Islet precursor cell (in vitro differentiated cells): ENCODE measurements at regions not wholly inside any gene's neighbourhood (a gene's known extent, or its start where the extent isn't known, plus 50 kb on each side); places are given as distances from the start of the nearest gene placed in this dataset.
A peak's percentile ranks its signal among the peaks of the same experiment; 100 is the strongest.
"Not testable (repeated sequence)": the region's sequence is repeated elsewhere in the genome, so short reads cannot be mapped to it uniquely, and the experiment has no call there.

Experiments used
- DNase-seq: peaks from one replicate; pipeline ENCODE4 v3.0.0-alpha.2; 2018

GRCh38 chr17:20851591-20852238, 191.1 kb downstream of the USP22 start:
- peak; percentile 82 for DNase-seq

DNA sequence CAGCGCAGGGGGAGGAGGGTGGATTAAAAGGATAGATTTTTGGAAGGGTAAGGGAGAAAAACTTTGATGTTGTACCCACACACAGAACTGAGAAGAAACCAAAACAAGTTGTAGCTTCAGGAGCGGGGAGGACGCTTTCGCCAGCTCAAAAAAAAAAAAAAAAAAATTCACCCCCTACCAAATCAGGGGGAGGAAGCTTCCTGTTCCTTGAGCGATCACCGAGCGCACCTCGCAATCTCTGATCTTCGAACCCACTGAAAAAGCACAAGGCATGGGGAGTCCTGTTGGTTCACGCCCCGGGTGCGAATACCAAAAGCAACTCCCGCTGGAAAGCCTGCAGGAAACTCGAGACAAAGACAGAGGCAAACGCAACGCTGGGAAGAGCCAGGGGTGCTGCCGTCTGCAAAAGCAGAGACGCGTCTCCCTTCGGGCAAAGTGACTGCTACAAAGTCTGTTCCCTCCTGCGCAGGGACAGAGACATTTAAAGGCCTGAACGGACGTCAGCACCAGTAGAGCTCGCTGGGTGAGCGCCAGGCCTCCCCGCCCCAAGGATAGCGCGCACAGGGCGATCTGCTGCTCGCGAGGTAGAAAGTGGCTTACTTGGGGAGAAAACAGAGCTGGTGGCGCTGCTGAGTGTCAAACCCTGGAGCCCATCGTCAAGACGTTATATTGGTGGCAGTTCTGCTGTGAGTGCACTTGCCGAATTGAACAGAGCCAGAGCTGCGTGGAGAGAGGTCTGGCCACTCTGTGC, 190.4 kb downstream of the USP22 start:
- peak; percentile 96 for DNase-seq

- no peak for DNase-seq
Measured at GRCh38 chr17:20852990-20853370, 189.8 kb downstream of the USP22 start.

DNA sequence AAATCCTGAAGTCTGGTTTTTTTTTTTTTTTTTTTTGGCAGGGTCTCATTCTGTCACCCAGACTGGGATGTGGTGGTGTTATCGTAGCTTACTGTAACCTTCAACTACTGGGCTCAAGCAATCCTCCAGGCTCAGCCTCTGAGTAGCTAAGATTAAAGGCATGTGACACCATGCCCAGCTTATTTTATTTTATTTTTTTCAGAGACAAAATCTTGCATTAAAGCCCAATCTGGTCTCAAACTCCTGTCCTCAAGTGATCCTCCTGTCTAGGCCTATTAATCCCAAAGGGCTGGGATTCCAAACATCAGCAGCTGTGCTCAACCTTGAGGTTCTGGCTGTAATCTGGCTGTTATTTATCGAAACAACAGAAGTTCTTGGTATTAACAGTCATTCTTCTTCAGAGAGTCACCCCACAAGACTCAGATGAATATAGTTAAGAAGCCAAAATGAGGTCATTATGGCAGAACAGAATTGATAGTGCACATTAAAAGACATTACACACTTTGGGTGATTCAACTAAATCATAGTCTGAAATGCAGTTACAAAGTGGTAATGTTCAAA, 186.8 kb downstream of the USP22 start:
- DNase-seq, result not testable (repeated sequence)

DNA sequence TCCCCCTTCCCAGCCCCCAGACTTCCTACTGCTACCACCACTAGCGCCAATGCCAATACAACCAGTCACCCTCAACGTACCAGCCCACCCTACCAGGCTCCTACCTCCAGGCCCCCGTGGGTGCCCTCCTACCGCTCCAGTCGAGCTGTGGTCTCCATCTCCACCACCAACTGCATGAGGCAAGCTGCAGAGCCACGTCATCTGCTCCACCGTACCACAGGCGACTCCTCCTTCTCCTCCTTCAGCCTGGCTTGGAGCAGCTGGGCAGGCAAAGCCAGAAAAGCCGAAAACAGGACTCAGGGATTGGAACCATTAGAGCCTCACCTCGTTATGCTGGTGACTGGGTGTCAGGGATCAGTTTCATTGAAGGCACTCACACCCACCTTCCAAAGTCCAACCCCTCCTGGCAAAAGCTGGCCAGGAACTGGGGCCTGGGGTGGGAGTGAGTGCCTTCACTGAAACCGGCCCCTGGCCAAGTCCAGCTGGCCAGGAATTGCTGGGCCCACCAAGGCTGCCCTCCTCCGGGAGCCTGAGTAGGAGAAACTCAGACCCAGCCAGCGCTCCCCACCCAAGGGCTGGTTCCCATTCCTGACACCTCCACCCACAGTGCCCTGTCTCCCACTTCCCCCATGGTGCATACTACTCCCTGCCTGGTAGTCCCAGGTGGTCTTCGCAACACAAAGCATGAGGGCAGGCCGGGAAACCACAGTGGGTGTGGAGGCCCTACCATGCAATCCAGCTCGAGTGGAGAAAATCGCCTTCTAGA, 176.2 kb downstream of the USP22 start:
- not testable (repeated sequence) for DNase-seq

DNA sequence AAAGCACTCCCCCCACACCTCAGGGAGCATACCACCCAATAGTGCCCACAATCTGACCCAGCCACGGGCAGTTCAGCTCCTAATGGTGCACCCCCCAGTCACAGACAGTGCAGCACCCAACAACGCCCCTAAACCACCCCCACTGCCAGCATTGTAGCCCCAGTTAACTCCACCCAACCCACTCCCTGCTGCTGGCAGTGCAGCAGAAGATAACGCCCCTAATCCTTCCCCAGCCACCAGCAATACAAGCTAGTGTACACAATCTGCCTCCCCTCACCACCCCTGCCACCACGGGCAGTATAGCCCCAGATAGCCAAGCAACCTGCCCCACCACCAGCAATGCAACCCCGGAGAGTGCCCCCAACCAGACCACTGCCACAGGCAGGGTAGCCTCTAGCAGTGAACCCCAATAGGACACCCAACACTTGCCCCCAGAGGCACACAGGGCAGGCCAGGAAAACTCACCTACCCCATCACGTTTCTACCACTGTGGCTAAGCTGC, 175.3 kb downstream of the USP22 start:
- not testable (repeated sequence) for DNase-seq

DNA sequence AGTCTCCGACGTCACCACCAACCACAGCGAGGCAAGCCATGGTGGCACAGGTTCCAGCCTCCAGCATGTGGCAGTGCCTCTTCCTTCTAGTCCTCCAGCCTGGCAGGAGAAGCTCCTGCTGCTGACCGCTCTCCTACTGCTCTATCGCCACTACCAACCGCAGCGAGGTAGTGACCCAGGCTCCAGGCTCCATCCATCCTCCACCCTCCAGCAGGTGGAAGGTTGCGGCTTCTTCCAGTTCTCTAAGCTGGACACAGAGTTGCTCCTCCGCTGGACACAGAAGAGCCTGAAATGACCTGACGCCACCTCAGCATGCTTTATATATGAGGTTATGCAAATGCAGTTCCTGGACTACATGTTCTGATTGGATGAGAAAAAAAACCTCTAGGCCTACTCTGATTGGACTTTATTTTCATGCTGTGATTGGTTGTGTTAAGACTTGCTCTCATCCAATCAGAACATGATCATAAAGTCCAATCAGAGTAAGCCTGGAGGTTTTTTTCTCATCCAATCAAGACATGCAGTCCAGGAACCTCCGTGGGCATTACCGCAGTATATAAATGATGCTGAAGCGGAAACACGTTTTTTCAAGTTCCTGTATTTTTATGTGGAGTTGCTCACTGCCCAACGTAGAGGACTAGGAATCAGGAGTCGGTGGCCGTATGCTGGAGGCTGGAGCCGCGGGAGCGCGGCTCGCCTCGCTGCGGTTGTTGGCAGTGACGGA, 174.7 kb downstream of the USP22 start:
- DNase-seq, result peak; percentile 87

DNA sequence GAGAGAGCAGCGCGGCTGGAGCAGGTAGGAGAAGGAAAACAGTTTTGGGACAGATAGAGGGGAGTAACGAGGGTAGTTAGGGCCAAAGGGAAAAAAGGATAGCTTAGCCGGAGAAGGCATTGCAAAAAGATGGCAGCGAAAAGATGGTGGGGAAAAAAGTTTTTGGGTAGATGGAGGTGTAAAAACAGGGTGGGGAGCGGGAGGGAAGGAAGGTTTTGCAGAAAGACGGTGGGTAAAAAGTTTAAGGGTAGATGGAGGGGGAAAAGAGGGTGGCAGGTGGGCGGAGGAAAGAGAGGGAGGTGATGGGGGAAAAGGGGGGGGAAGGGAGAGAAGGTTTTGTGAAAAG, 174.2 kb downstream of the USP22 start:
- DNase-seq, result not testable (repeated sequence)

GRCh38 chr17:20873173-20873572, 169.6 kb downstream of the USP22 start:
- DNase-seq, result not testable (repeated sequence)

DNA sequence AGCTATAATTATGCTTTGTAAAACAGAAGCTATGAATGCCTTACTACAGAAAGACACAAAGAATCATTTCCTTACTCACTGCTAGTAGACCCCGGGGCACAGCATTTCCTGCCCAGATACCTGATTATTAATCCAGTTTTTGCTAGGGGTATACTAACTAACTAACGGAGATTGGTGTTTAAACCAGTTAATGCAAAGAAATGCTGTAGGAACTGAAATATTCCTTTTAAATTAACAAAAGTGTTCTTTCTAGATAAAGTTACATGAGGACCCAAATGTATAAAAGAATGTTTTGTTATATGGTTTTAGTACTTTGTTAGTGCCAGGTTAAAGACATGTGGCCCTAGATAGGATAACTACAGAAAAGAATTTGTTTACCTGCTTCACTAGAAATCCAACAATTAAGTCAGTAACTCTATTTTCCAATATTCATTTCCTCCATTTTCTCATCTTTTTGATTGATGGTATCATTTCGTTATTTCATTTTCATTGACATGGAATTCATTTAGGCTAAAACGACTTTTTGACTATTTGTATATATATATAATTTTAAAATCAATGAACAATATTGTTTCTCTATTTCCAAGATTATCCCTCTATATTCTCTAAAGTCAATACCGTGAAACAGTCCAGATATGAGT, 169.0 kb downstream of the USP22 start:
- not testable (repeated sequence) for DNase-seq

- DNase-seq, result not testable (repeated sequence)
Measured at GRCh38 chr17:20877384-20877783, 165.4 kb downstream of the USP22 start.

GRCh38 chr17:20890338-20890737, 152.5 kb downstream of the USP22 start:
- DNase-seq, result no peak

GRCh38 chr17:20895426-20895825, 147.4 kb downstream of the USP22 start:
- DNase-seq, result not testable (repeated sequence)

DNA sequence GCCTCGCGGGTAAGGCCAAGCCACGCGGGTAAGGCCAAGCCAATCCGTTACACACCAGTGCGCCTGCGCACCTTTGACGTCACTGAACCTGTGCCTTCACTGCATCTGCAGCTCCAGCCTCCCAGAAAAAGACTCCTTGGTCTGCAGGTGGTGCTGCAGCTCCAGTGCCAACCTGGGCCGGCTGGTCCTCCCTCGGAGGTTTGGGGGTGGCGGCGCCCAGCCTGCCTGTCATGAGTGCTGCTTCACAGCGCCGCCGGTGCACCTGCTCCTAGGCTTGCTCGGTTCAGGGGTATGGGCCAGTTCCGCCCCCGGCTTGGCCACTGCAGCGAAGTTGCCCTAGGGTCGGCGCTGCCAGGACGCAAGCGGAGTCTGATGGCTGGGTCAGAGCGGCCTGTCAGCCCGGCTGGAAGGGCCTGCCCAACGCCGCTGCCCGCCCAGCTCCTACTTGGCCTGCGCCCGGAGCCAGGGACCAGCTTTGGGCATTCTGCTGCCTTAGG, 146.6 kb downstream of the USP22 start:
- DNase-seq, result no peak

DNA sequence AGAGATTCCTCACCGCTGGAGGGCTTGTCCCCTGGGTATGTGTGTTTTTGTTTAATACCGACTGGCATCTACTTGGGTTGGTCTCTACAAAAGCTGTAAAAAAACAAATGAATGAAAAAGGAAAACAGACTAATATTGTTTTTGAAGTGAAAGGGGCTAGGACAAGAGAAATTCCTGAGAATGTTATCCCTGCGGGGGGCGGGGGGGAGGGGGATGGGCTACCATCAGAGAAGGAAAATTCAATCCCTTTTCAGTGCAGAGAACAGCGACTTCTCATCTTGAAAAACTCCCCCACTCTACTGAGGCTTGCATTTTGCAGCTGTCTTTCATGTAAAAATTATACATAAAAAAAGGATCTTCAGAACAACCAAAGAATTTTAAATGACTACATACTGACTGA, 144.1 kb downstream of the USP22 start:
- not testable (repeated sequence) for DNase-seq

DNA sequence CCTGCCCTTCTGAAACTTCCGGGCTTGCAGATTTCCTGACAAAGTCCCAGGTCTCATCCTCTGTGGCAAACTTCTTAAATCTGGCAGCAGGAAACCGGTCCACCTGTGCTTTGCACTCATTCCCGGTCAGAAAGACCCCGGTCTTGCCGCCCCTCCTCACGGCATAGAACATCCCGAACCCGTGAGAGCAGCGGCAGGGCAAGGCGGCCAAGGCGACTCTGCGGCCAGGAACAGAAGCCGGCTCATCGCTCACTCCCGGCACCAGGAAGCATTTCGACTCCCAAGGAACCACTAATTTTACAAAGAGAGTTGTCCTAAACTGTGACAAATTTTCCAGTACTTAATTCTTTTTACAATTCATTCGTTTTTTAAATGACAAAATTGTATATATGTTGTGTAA, 140.3 kb downstream of the USP22 start:
- DNase-seq, result not testable (repeated sequence)

GRCh38 chr17:20903549-20903948, 139.3 kb downstream of the USP22 start:
- not testable (repeated sequence) for DNase-seq

DNA sequence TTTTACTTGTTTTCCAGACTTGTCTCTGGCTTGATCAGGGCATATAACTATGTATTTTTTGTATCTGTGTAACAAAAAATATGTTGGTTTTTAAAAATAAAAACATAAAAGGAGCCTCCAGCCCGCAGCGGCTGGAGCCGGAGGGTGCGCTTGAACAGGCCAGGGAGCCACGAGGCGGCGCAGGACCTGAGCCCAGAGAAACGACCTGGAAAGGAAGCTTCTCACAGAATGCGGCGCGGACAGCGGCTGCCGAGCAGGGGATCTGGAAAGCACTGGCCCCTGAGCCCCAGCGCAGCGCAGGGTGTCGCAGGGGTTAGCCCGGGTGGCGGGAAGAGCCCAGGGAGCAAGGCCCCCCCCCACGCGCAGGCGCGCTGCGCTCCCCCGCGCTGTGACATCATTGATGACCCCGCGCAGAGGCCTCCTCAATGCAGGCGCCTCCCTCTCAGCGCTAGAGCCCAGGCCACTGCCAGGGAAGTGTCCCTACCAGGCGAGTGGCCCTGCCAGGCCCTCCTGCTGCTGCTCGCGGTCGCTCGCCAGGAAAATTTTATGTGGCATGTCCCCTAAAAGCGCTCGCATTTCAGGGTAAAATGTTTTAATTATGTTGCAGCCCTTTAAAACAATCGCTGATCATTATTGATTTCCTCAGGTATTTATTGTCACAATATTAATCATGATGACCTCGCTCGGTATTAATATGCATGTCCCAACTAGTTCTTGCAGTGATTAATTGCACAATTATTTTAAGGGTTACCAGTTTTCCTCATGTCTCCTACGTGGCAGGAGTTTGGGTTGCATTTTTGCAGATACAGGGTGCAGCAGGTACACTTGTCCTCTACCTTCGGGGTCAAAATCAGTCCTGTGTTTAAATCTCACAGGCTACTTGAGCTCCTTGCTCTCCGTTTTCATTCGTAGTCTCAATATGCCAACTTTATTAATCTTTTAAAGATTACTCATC, 134.2 kb downstream of the USP22 start:
- peak; percentile 99 for DNase-seq

DNA sequence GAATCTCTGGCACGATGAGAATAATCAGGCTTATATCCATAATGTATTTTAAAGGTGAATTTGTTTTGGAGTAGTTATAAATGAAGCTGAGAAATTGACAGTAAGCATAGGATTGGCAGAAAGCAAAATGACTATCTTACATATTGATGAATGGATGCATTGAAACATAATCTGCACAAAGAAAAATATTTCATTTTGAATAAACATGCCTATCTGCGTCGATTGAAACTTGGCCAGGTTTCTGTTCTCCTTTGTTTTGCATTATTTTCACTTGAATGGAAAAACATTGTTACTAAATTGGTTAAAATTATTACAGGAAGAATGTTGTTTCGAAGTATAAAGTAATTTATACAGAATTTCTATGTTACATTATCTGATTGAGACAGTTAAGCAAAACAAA, 128.2 kb downstream of the USP22 start:
- no peak for DNase-seq

DNA sequence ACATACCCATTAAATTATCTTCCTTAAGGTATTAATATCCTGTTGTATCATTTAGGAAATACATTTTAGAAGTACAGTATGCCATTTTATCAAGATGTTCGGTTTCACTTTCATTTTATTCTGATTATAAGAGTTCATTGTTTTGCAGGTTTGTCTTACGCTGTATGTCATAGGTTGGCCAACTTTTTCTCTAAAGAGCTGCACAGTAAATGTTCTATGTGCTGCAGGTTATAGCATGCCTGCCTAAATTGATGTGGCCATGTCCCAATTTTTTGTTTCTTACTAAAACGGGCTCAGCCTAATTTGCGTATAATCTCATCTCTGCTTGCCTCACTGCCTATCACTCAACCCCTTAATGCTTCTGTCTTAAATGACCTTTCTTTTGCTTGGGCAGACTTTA, 126.4 kb downstream of the USP22 start:
- DNase-seq, result no peak
